ENCODE measurements at regions not wholly inside any gene's neighbourhood (a gene's known extent, or its start where the extent isn't known, plus 50 kb on each side); places are given as distances from the start of the nearest gene placed in this dataset.

DNA sequence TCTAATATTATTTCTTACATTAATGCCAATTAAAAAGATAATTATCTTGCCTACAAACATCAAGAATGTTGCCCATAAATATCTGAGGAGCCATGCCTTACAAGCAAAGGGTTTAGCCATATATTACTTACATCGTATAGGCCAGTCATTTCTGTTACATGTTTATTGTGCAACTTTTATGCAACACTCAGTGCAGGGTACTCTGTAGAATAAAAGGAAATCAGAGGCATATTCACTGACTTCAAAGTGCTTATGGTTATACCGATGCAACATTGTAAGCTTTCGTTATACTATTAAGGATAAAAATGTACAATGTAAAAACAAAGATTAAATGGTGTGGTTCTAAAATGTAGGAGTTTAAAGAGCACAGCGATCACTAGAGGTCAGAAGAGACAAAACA lies 315.9 kb downstream of the PCDH10 start:
- TF ChIP-seq, protein P1, sequence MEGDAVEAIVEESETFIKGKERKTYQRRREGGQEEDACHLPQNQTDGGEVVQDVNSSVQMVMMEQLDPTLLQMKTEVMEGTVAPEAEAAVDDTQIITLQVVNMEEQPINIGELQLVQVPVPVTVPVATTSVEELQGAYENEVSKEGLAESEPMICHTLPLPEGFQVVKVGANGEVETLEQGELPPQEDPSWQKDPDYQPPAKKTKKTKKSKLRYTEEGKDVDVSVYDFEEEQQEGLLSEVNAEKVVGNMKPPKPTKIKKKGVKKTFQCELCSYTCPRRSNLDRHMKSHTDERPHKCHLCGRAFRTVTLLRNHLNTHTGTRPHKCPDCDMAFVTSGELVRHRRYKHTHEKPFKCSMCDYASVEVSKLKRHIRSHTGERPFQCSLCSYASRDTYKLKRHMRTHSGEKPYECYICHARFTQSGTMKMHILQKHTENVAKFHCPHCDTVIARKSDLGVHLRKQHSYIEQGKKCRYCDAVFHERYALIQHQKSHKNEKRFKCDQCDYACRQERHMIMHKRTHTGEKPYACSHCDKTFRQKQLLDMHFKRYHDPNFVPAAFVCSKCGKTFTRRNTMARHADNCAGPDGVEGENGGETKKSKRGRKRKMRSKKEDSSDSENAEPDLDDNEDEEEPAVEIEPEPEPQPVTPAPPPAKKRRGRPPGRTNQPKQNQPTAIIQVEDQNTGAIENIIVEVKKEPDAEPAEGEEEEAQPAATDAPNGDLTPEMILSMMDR (IDR thresholded peaks at IDR 0.05; ENCODE audit: insufficient read depth, low read depth, low read length, missing control alignments): no peak
- DNase-seq (ENCODE audit: low read depth): peak; percentile 3

DNA sequence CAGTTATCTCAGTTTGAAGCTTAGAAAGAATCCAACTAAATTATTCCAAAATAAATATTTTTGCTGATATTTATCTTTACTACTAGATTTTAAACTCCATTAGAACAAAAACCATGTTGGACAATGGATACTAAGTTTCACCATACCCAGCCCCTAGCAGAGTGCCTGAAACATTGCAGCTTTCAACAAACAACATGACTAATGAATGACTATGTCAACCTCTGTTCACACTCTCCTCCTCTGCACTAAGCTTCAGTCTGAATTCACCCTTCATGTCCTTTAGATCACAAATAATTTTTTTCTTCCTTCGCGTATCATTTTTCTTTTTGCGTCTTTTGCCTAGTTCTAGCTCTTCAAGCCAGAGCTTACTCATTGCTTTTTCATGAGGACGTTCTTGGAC lies 315.2 kb downstream of the PCDH10 start:
- TF ChIP-seq, protein P1 (IDR thresholded peaks at IDR 0.05; ENCODE audit: insufficient read depth, low read depth, low read length, missing control alignments): no peak
- peak; percentile 72 for DNase-seq (ENCODE audit: low read depth)
- H3K4me3 ChIP-seq (ENCODE audit: low read length): no peak overlapping the region

More for the DNA sequence above, 315.9 kb downstream of the PCDH10 start:
- H3K4me3 ChIP-seq (ENCODE audit: low read length): no peak overlapping the region

DNA sequence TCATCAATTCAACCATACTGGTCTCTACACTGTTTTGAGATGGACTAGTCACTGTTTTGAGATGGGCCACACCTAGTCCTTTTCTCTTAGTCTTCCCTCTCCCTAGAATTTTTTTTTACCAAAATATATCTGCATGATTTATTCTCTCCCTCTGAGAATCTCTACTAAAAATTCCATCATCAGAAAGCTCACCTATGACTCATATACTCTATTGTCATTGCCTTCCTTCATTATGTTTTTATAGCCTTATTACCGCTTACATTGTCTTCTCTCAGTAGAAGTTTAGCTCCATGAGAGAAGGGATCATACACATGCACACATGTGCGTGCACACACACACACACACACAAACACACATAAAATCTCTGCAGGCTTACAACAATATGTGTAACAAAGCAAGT lies 303.6 kb downstream of the PCDH10 start:
- no peak for DNase-seq (ENCODE audit: low read depth)
- TF ChIP-seq, protein P1 (IDR thresholded peaks at IDR 0.05; ENCODE audit: insufficient read depth, low read depth, low read length, missing control alignments): no peak
- no peak overlapping the region for H3K4me3 ChIP-seq (ENCODE audit: low read length)

DNA sequence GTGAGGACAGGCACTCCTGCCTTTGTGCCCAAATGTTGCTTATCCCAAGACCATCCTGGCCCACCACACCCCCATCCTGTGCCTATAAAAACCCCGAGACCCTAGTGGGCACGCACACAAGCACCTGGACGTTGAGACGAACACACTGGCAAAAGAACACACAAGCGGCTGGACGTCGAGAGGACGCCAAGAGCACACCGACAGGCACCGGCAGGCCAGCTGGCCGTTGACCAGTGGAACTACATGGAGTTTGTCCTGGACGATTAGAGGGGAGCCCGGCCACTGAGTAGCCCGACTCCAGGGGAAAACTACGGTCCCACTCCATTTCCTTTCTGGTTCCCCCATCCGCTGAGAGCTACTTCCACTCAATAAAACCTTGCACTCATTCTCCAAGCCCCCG lies 301.7 kb downstream of the PCDH10 start:
- DNase-seq (ENCODE audit: low read depth): no peak
- no peak overlapping the region for H3K4me3 ChIP-seq (ENCODE audit: low read length)
- TF ChIP-seq, protein P1 (IDR thresholded peaks at IDR 0.05; ENCODE audit: insufficient read depth, low read depth, low read length, missing control alignments): no peak

DNA sequence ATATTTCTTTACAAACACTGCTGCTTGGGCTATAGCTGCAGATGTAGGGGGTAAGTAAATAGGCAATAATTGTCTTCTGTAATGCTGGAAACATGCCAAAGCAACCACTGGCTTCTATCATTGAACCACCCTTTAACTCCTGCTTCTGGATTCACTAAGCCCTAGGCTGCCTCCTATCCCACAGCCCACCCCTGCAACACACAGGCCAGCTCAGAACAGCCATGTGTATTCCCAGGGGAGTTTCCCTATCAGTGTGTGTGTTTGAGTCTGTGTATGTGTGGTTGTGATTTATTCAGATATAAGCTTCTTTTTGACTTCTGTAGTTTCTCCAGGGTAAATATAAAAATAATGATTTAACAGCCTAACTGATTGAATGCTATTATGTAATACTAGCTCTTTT lies 291.3 kb downstream of the PCDH10 start:
- no peak overlapping the region for H3K4me3 ChIP-seq (ENCODE audit: low read length)
- DNase-seq (ENCODE audit: low read depth): no peak
- TF ChIP-seq, protein P1 (IDR thresholded peaks at IDR 0.05; ENCODE audit: insufficient read depth, low read depth, low read length, missing control alignments): no peak

DNA sequence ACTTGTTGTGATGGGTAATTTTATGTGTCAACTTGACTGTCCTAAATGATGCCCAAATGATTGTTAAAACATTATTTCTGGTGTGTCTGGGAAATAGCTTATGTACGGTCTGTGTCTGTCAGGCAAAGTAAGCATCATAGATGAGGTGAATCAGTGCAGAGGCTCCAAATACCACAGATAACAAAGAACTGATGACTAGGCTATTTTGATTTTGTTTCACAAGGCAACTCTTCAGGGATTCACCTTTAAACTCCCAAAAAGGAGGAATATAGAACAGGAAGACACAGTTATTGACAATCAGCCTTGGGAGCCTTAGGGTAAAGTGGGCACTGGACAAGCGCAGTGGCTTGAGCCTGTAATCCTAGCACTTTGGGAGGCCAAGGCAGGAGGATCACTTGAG lies 290.7 kb downstream of the PCDH10 start:
- TF ChIP-seq, protein P1 (IDR thresholded peaks at IDR 0.05; ENCODE audit: insufficient read depth, low read depth, low read length, missing control alignments): no peak
- no peak for DNase-seq (ENCODE audit: low read depth)
- H3K4me3 ChIP-seq (ENCODE audit: low read length): no peak overlapping the region

DNA sequence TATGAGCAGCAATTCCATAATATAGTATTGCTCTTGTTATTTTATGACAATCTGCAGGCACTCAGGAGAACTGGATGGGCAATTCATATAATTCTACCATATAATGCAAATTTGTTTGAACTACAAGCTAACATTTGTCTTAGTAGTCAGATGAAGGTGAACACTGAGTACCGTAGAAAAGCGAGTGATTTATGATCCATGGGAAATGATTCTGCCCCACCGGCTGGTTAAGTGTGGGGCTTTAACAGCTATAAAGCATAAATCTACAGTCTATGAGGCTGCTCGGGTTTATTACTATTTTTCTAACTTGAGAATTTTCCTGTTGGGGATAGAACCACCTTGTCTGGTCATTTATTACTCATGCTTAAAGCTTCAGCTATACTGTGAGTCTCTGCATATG lies 275.5 kb downstream of the PCDH10 start:
- TF ChIP-seq, protein P1 (IDR thresholded peaks at IDR 0.05; ENCODE audit: insufficient read depth, low read depth, low read length, missing control alignments): no peak
- no peak for DNase-seq (ENCODE audit: low read depth)
- no peak overlapping the region for H3K4me3 ChIP-seq (ENCODE audit: low read length)

Measured in epithelial cell of esophagus (primary cell).